GM19395 (cell line): ENCODE measurements at regions not wholly inside any gene's neighbourhood (a gene's known extent, or its start where the extent isn't known, plus 50 kb on each side); places are given as distances from the start of the nearest gene placed in this dataset.
A peak's percentile ranks its signal among the peaks of the same experiment; 100 is the strongest.
"Not testable (repeated sequence)": the region's sequence is repeated elsewhere in the genome, so short reads cannot be mapped to it uniquely, and the experiment has no call there.

Source experiments
- ATAC-seq: cut with Tn5 transposase; IDR thresholded peaks from one replicate; pipeline ENCODE4 v1.9.1; 2021; ENCODE audit warnings: mild to moderate bottlenecking, moderate library complexity; ENCODE audit not compliant: unreplicated experiment

GRCh38 chr10:36880898-36881297, 244.5 kb upstream of the ANKRD30A start:
- peak; percentile 54 for ATAC-seq

- ATAC-seq: peak; percentile 99
Measured at GRCh38 chr10:36872702-36873393, 252.6 kb upstream of the ANKRD30A start.

GRCh38 chr10:36840788-36841187, 284.6 kb upstream of the ANKRD30A start:
- ATAC-seq: no peak

- no peak for ATAC-seq
Measured at GRCh38 chr10:36837416-36837815, 288.0 kb upstream of the ANKRD30A start.

- ATAC-seq: no peak
Measured at GRCh38 chr10:36819781-36820180, 305.6 kb upstream of the ANKRD30A start.

GRCh38 chr10:36817898-36818297, 307.5 kb upstream of the ANKRD30A start:
- ATAC-seq: no peak

- ATAC-seq: no peak
Measured at GRCh38 chr10:36808625-36809362, 316.6 kb upstream of the ANKRD30A start.

GRCh38 chr10:36803229-36803628, 322.2 kb upstream of the ANKRD30A start:
- ATAC-seq: no peak

- ATAC-seq: no peak
Measured at GRCh38 chr10:36802490-36803153, 322.8 kb upstream of the ANKRD30A start.

GRCh38 chr10:36801660-36802059, 323.7 kb upstream of the ANKRD30A start:
- ATAC-seq: no peak

- ATAC-seq: no peak
Measured at GRCh38 chr10:36794981-36795380, 330.4 kb upstream of the ANKRD30A start.

GRCh38 chr10:36789974-36790373, 335.4 kb upstream of the ANKRD30A start:
- ATAC-seq: no peak

- ATAC-seq: no peak
Measured at GRCh38 chr10:36788152-36788551, 337.2 kb upstream of the ANKRD30A start.

- ATAC-seq: no peak
Measured at GRCh38 chr10:36783400-36783799, 342.0 kb upstream of the ANKRD30A start.

GRCh38 chr10:36781570-36781969, 343.8 kb upstream of the ANKRD30A start:
- no peak for ATAC-seq

GRCh38 chr10:36780158-36780557, 345.2 kb upstream of the ANKRD30A start:
- no peak for ATAC-seq

GRCh38 chr10:36779238-36779846, 346.1 kb upstream of the ANKRD30A start:
- ATAC-seq: no peak

GRCh38 chr10:36778651-36779050, 346.7 kb upstream of the ANKRD30A start:
- ATAC-seq: no peak

- ATAC-seq: no peak
Measured at GRCh38 chr10:36773652-36774051, 351.7 kb upstream of the ANKRD30A start.

GRCh38 chr10:36771725-36772124, 353.7 kb upstream of the ANKRD30A start:
- no peak for ATAC-seq

GRCh38 chr10:36769741-36770140, 355.7 kb upstream of the ANKRD30A start:
- ATAC-seq: not testable (repeated sequence)
